Karpas-422 (cell line): ENCODE measurements at regions not wholly inside any gene's neighbourhood (a gene's known extent, or its start where the extent isn't known, plus 50 kb on each side); places are given as distances from the start of the nearest gene placed in this dataset.

Experiments used
- DNase-seq: peaks from one replicate; pipeline ENCODE4 v3.0.0-alpha.2; 2015
- H2AFZ ChIP-seq: fragments of 200-600 bp; sonication (generic); 2 replicates; pipeline ENCODE4 v1.6.1; 2014; ENCODE audit warnings: antibody characterized with exemption, low read length, mixed read lengths
- H3K27ac ChIP-seq: fragments of 200-600 bp; sonication (generic); 2 replicates; pipeline ENCODE4 v1.5.1; 2014; ENCODE audit warnings: mild to moderate bottlenecking, low read length, moderate library complexity
- H3K27me3 ChIP-seq: fragments of 200-600 bp; sonication (generic); 2 replicates; pipeline ENCODE4 v1.6.1; 2014; ENCODE audit warnings: low read length, mixed read lengths
- H3K36me3 ChIP-seq: fragments of 200-600 bp; sonication (generic); 2 replicates; pipeline ENCODE4 v1.6.1; 2014; ENCODE audit warnings: low read length, mixed read lengths; ENCODE audit not compliant: insufficient read depth
- H3K4me1 ChIP-seq: fragments of 200-600 bp; sonication (generic); 2 replicates; pipeline ENCODE4 v1.6.1; 2014; ENCODE audit warnings: mild to moderate bottlenecking, low read length, mixed read lengths
- H3K4me2 ChIP-seq: fragments of 200-600 bp; sonication (generic); 2 replicates; pipeline ENCODE4 v1.6.1; 2014; ENCODE audit warnings: low read length, low read depth, mild to moderate bottlenecking; ENCODE audit not compliant: poor library complexity, severe bottlenecking
- H3K4me3 ChIP-seq: fragments of 200-600 bp; sonication (generic); 2 replicates; pipeline ENCODE4 v1.5.1; 2014; ENCODE audit warnings: mild to moderate bottlenecking, antibody characterized with exemption, low read length, mixed read lengths
- H3K79me2 ChIP-seq: fragments of 200-600 bp; sonication (generic); 2 replicates; pipeline ENCODE4 v1.6.1; 2014; ENCODE audit warnings: mild to moderate bottlenecking, low read length, mixed read lengths
- H3K9ac ChIP-seq: fragments of 200-600 bp; sonication (generic); 2 replicates; pipeline ENCODE4 v1.6.0; 2014; ENCODE audit warnings: low read length
- H3K9me2 ChIP-seq: fragments of 200-600 bp; sonication (generic), shearing (Covaris generic); replicated peaks from 2 replicates; pipeline ENCODE4 v1.6.0; 2014; ENCODE audit warnings: mild to moderate bottlenecking, low read length, moderate library complexity; ENCODE audit not compliant: insufficient read depth
- H3K9me3 ChIP-seq: fragments of 300-700, 200-600 bp; sonication (generic); 2 replicates; pipeline ENCODE4 v1.6.1; 2014; ENCODE audit warnings: low read length, mixed read lengths
- H4K20me1 ChIP-seq: fragments of 200-600 bp; sonication (generic); 2 replicates; pipeline ENCODE4 v1.6.1; 2014; ENCODE audit warnings: mild to moderate bottlenecking, antibody characterized with exemption, low read length, low read depth; ENCODE audit not compliant: insufficient read depth

GRCh38 chr6:40755749-40756452 is 168.7 kb upstream of the LRFN2 start:
- Histone ChIP-seq H3K27me3 (no peaks in the 10 kb centered on the region), H4K20me1 (no peaks in the 10 kb centered on the region), H3K27ac (peak overlapping the region; percentile 87), H2AFZ (no peak overlapping the region), H3K4me2 (peak overlapping the region; percentile 73), H3K4me3 (peak overlapping the region; percentile 58), H3K4me1 (peaks cover 86% of the 10 kb centered on the region), H3K9me2 (no peaks in the 10 kb centered on the region), H3K79me2 (no peaks in the 10 kb centered on the region), H3K36me3 (no peaks in the 10 kb centered on the region), H3K9ac (peak overlapping the region; percentile 55), H3K9me3 (no peaks in the 10 kb centered on the region)
- peak; percentile 95 for DNase-seq

GRCh38 chr6:40755046-40755681 is 168.0 kb upstream of the LRFN2 start:
- Histone ChIP-seq H3K79me2 (no peaks in the 10 kb centered on the region), H3K4me3 (peak overlapping the region; percentile 58), H3K27me3 (no peaks in the 10 kb centered on the region), H3K9me2 (no peaks in the 10 kb centered on the region), H3K36me3 (no peaks in the 10 kb centered on the region), H3K9me3 (no peaks in the 10 kb centered on the region), H3K4me2 (peak overlapping the region; percentile 73), H3K4me1 (peaks cover 78% of the 10 kb centered on the region), H2AFZ (no peak overlapping the region), H3K27ac (peak overlapping the region; percentile 87), H4K20me1 (no peaks in the 10 kb centered on the region), H3K9ac (peak overlapping the region; percentile 55)
- no peak for DNase-seq

GRCh38 chr6:40754461-40755045 is 167.4 kb upstream of the LRFN2 start:
- Histone ChIP-seq H3K9me3 (no peaks in the 10 kb centered on the region), H3K27ac (no peak overlapping the region), H3K9ac (no peak overlapping the region), H3K27me3 (no peaks in the 10 kb centered on the region), H3K4me2 (no peak overlapping the region), H3K36me3 (no peaks in the 10 kb centered on the region), H3K4me1 (peaks cover 72% of the 10 kb centered on the region), H2AFZ (no peak overlapping the region), H4K20me1 (no peaks in the 10 kb centered on the region), H3K9me2 (no peaks in the 10 kb centered on the region), H3K4me3 (no peak overlapping the region), H3K79me2 (no peaks in the 10 kb centered on the region)
- no peak for DNase-seq

GRCh38 chr6:40753675-40754448 is 166.7 kb upstream of the LRFN2 start:
- no peaks in the 10 kb centered on the region for H3K79me2 ChIP-seq
- H3K4me3 ChIP-seq: no peak overlapping the region
- peaks cover 65% of the 10 kb centered on the region for H3K4me1 ChIP-seq
- H3K9me3 ChIP-seq: no peaks in the 10 kb centered on the region
- H3K36me3 ChIP-seq: no peaks in the 10 kb centered on the region
- no peak overlapping the region for H2AFZ ChIP-seq
- H3K27ac ChIP-seq: no peak overlapping the region
- H3K9ac ChIP-seq: no peak overlapping the region
- 0 out of 2 replicates have a peak, but pooled peaks cover 2% of the 10 kb centered on the region for H3K27me3 ChIP-seq
- no peak overlapping the region for H3K4me2 ChIP-seq
- H4K20me1 ChIP-seq: no peaks in the 10 kb centered on the region
- DNase-seq: no peak
- H3K9me2 ChIP-seq: no peaks in the 10 kb centered on the region

- no peaks in the 10 kb centered on the region for H4K20me1 ChIP-seq
- no peak for DNase-seq
- no peak overlapping the region for H3K4me2 ChIP-seq
- H3K9me2 ChIP-seq: no peaks in the 10 kb centered on the region
- H3K9ac ChIP-seq: no peak overlapping the region
- H3K27me3 ChIP-seq: 0 out of 2 replicates have a peak, but pooled peaks cover 3% of the 10 kb centered on the region
- H3K4me3 ChIP-seq: no peak overlapping the region
- no peaks in the 10 kb centered on the region for H3K9me3 ChIP-seq
- H3K36me3 ChIP-seq: no peaks in the 10 kb centered on the region
- no peak overlapping the region for H3K27ac ChIP-seq
- H3K79me2 ChIP-seq: no peaks in the 10 kb centered on the region
- H2AFZ ChIP-seq: no peak overlapping the region
- H3K4me1 ChIP-seq: peaks cover 59% of the 10 kb centered on the region
Observed at GRCh38 chr6:40753048-40753447, 165.9 kb upstream of the LRFN2 start.

GRCh38 chr6:40744835-40745234 is 157.7 kb upstream of the LRFN2 start:
- Histone ChIP-seq H3K27ac (no peak overlapping the region), H3K4me2 (no peak overlapping the region), H3K9me3 (no peaks in the 10 kb centered on the region), H3K4me3 (no peak overlapping the region), H4K20me1 (no peaks in the 10 kb centered on the region), H3K36me3 (no peaks in the 10 kb centered on the region), H3K79me2 (no peaks in the 10 kb centered on the region), H3K4me1 (peaks cover 35% of the 10 kb centered on the region), H3K9ac (no peak overlapping the region), H2AFZ (no peak overlapping the region; the same call in 1 of the 2 replicates), H3K9me2 (no peaks in the 10 kb centered on the region), H3K27me3 (0 out of 2 replicates have a peak, but pooled peaks cover 3% of the 10 kb centered on the region)
- no peak for DNase-seq

- no peak overlapping the region for H3K27ac ChIP-seq
Observed at GRCh38 chr6:40743690-40744446, 156.7 kb upstream of the LRFN2 start.

More at GRCh38 chr6:40743690-40744446, 156.7 kb upstream of the LRFN2 start:
- Histone ChIP-seq H4K20me1 (no peaks in the 10 kb centered on the region), H3K36me3 (no peaks in the 10 kb centered on the region), H3K9ac (no peak overlapping the region), H3K9me2 (no peaks in the 10 kb centered on the region), H3K79me2 (no peaks in the 10 kb centered on the region), H3K4me1 (peaks cover 39% of the 10 kb centered on the region), H3K27me3 (0 out of 2 replicates have a peak, but pooled peaks cover 1% of the 10 kb centered on the region), H3K9me3 (no peaks in the 10 kb centered on the region), H3K4me2 (peak overlapping the region; percentile 25), H3K4me3 (no peak overlapping the region), H2AFZ (0 out of 2 replicates have a peak overlapping the region, but pooled peaks have one; percentile 12)
- DNase-seq: no peak
